Left forelimb (tissue), 1 donor: ENCODE measurements at regions not wholly inside any gene's neighbourhood (a gene's known extent, or its start where the extent isn't known, plus 50 kb on each side); places are given as distances from the start of the nearest gene placed in this dataset.
"Not testable (repeated sequence)": the region's sequence is repeated elsewhere in the genome, so short reads cannot be mapped to it uniquely, and the experiment has no call there.

Experiments
- DNase-seq: peaks from one replicate; pipeline ENCODE4 v3.0.0-alpha.2; 2018; ENCODE audit warnings: low spot score

GRCh38 chr3:150128126-150128525 lies 157.4 kb upstream of the PFN2 start:
- DNase-seq, result no peak

GRCh38 chr3:150127011-150127490 lies 156.4 kb upstream of the PFN2 start:
- DNase-seq, result no peak

- DNase-seq, result no peak
Observed at GRCh38 chr3:150124142-150124541, 153.4 kb upstream of the PFN2 start.

GRCh38 chr3:150123249-150123648 lies 152.6 kb upstream of the PFN2 start:
- not testable (repeated sequence) for DNase-seq

- DNase-seq, result no peak
Observed at GRCh38 chr3:150118219-150118618, 147.5 kb upstream of the PFN2 start.

GRCh38 chr3:150117076-150117475 lies 146.4 kb upstream of the PFN2 start:
- no peak for DNase-seq

- no peak for DNase-seq
Observed at GRCh38 chr3:150116196-150116595, 145.5 kb upstream of the PFN2 start.

GRCh38 chr3:150114873-150115540 lies 144.3 kb upstream of the PFN2 start:
- no peak for DNase-seq

GRCh38 chr3:150114273-150114672 lies 143.6 kb upstream of the PFN2 start:
- no peak for DNase-seq

GRCh38 chr3:150110097-150110496 lies 139.4 kb upstream of the PFN2 start:
- no peak for DNase-seq

- DNase-seq, result no peak
Observed at GRCh38 chr3:150107429-150108175, 136.9 kb upstream of the PFN2 start.

- no peak for DNase-seq
Observed at GRCh38 chr3:150106740-150107428, 136.2 kb upstream of the PFN2 start.

- no peak for DNase-seq
Observed at GRCh38 chr3:150105886-150106612, 135.4 kb upstream of the PFN2 start.

- no peak for DNase-seq
Observed at GRCh38 chr3:150105025-150105424, 134.3 kb upstream of the PFN2 start.

- DNase-seq, result no peak
Observed at GRCh38 chr3:150104564-150104963, 133.9 kb upstream of the PFN2 start.

- no peak for DNase-seq
Observed at GRCh38 chr3:150101016-150101415, 130.3 kb upstream of the PFN2 start.

GRCh38 chr3:150098621-150099020 lies 127.9 kb upstream of the PFN2 start:
- DNase-seq, result no peak

GRCh38 chr3:150097588-150097890 lies 126.8 kb upstream of the PFN2 start:
- no peak for DNase-seq

GRCh38 chr3:150096700-150097587 lies 126.2 kb upstream of the PFN2 start:
- no peak for DNase-seq

- no peak for DNase-seq
Observed at GRCh38 chr3:150094150-150094933, 123.6 kb upstream of the PFN2 start.

- DNase-seq, result no peak
Observed at GRCh38 chr3:150091626-150092025, 120.9 kb upstream of the PFN2 start.
